KMS-11 (cell line): ENCODE measurements at regions not wholly inside any gene's neighbourhood (a gene's known extent, or its start where the extent isn't known, plus 50 kb on each side); places are given as distances from the start of the nearest gene placed in this dataset.

Source experiments
- H2AFZ ChIP-seq: fragments of 200-600 bp; sonication (generic); 2 replicates; pipeline ENCODE4 v1.6.1; 2016; ENCODE audit warnings: antibody characterized with exemption, mixed run types, low read depth
- H3K27ac ChIP-seq: fragments of 200-600 bp; sonication (generic); 2 replicates; pipeline ENCODE4 v1.6.1; 2016; ENCODE audit warnings: mild to moderate bottlenecking, mixed run types
- H3K27me3 ChIP-seq: fragments of 200-600 bp; sonication (generic); 2 replicates; pipeline ENCODE4 v1.6.1; 2017; ENCODE audit warnings: mild to moderate bottlenecking, low read depth, mixed run types, moderate library complexity; ENCODE audit not compliant: insufficient read depth
- H3K36me3 ChIP-seq: fragments of 200-600 bp; sonication (generic); 2 replicates; pipeline ENCODE4 v1.6.1; 2017; ENCODE audit warnings: mild to moderate bottlenecking, mixed run types; ENCODE audit not compliant: insufficient read depth
- H3K4me1 ChIP-seq: fragments of 200-600 bp; sonication (generic); 2 replicates; pipeline ENCODE4 v1.6.1; 2016; ENCODE audit warnings: mild to moderate bottlenecking, low read depth, mixed run types; ENCODE audit not compliant: poor library complexity, severe bottlenecking
- H3K4me2 ChIP-seq: fragments of 200-600 bp; sonication (generic); 2 replicates; pipeline ENCODE4 v1.7.0; 2016; ENCODE audit warnings: mild to moderate bottlenecking, mixed run types
- H3K4me3 ChIP-seq: fragments of 200-600 bp; sonication (generic); IDR thresholded peaks from 2 replicates; pipeline ENCODE4 v1.6.1; 2017; ENCODE audit warnings: low read depth, low read length, mixed read lengths; ENCODE audit not compliant: insufficient read depth
- H3K79me2 ChIP-seq: fragments of 200-600 bp; sonication (generic); 2 replicates; pipeline ENCODE4 v1.6.1; 2016; ENCODE audit warnings: low read depth, mixed run types; ENCODE audit not compliant: insufficient read depth
- H3K9ac ChIP-seq: fragments of 200-600 bp; sonication (generic); 2 replicates; pipeline ENCODE4 v1.6.1; 2016; ENCODE audit warnings: mild to moderate bottlenecking, mixed run types
- H4K20me1 ChIP-seq: fragments of 200-600 bp; sonication (generic); 2 replicates; pipeline ENCODE4 v1.6.1; 2016; ENCODE audit warnings: mild to moderate bottlenecking, mixed run types; ENCODE audit not compliant: insufficient read depth
- CTCF ChIP-seq: fragments of 200-600 bp; sonication (generic); conservative IDR thresholded peaks from 2 replicates; pipeline ENCODE4 v1.6.1; 2017; ENCODE audit warnings: low read depth, mild to moderate bottlenecking, antibody characterized with exemption, low read length, moderate library complexity, mixed read lengths

- no peak overlapping the region for H3K9ac ChIP-seq
These were observed 459.4 kb downstream of the ETNK1 start for GRCh38 chr12:23084236-23084995.

GRCh38 chr12:23088594-23088993 lies 463.6 kb downstream of the ETNK1 start:
- Histone ChIP-seq H2AFZ (no peak overlapping the region), H3K9ac (no peak overlapping the region), H3K4me1 (no peaks in the 10 kb centered on the region), H4K20me1 (no peaks in the 10 kb centered on the region), H3K79me2 (no peaks in the 10 kb centered on the region), H3K36me3 (no peaks in the 10 kb centered on the region), H3K27me3 (no peaks in the 10 kb centered on the region), H3K4me3 (no peak overlapping the region), H3K27ac (no peak overlapping the region), H3K4me2 (no peak overlapping the region)
- TF ChIP-seq CTCF = no peak

More at GRCh38 chr12:23084236-23084995, 459.4 kb downstream of the ETNK1 start:
- H3K79me2 ChIP-seq = no peaks in the 10 kb centered on the region
- H3K4me3 ChIP-seq = no peak overlapping the region
- no peak overlapping the region for H3K4me2 ChIP-seq
- H3K36me3 ChIP-seq = no peaks in the 10 kb centered on the region
- H3K27me3 ChIP-seq = no peaks in the 10 kb centered on the region
- no peak overlapping the region for H2AFZ ChIP-seq
- H3K27ac ChIP-seq = no peak overlapping the region
- no peaks in the 10 kb centered on the region for H3K4me1 ChIP-seq
- H4K20me1 ChIP-seq = no peaks in the 10 kb centered on the region
- no peak for TF ChIP-seq CTCF

GRCh38 chr12:23093488-23093887 lies 468.5 kb downstream of the ETNK1 start:
- Histone ChIP-seq H3K79me2 (no peaks in the 10 kb centered on the region), H2AFZ (no peak overlapping the region), H4K20me1 (no peaks in the 10 kb centered on the region), H3K4me3 (no peak overlapping the region), H3K27me3 (no peaks in the 10 kb centered on the region), H3K36me3 (no peaks in the 10 kb centered on the region), H3K9ac (no peak overlapping the region), H3K4me2 (no peak overlapping the region), H3K27ac (no peak overlapping the region), H3K4me1 (no peaks in the 10 kb centered on the region)
- no peak for TF ChIP-seq CTCF

DNA sequence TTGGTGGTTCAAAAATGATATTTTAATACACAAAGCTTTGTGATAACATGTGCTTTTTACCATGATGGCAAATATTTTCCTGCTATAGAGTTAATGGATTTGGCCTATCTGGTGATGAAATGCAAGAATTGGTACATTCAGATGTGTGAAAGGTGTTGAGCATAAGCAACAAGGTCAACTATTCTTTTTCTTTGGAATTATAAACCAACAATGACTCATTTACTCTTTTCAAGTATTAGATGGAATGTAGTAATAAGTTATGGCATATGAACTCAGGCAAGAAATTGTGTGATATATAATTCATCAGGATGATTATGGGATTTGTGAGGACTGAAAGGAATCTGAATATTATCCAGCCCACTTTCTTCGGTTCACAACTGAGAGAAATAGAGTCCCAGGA lies 471.4 kb downstream of the ETNK1 start:
- Histone ChIP-seq H3K79me2 (no peaks in the 10 kb centered on the region), H3K4me1 (no peaks in the 10 kb centered on the region), H3K27me3 (no peaks in the 10 kb centered on the region), H4K20me1 (no peaks in the 10 kb centered on the region), H3K36me3 (no peaks in the 10 kb centered on the region), H3K27ac (no peak overlapping the region), H3K4me2 (no peak overlapping the region), H2AFZ (no peak overlapping the region), H3K9ac (no peak overlapping the region), H3K4me3 (no peak overlapping the region)
- no peak for TF ChIP-seq CTCF
